ENCODE measurements at regions not wholly inside any gene's neighbourhood (a gene's known extent, or its start where the extent isn't known, plus 50 kb on each side); places are given as distances from the start of the nearest gene placed in this dataset.

GRCh38 chr18:47547539-47548202 lies 296.2 kb upstream of the SKOR2 start:
- no peak overlapping the region for H3K4me3 ChIP-seq
- TF ChIP-seq EZH2 (IDR thresholded peaks at IDR 0.05; ENCODE audit: borderline replicate concordance), result no peak
- TF ChIP-seq EZH2phosphoT487 (IDR thresholded peaks at IDR 0.05; ENCODE audit: low read depth, severe bottlenecking, unreplicated experiment), result no peak
- TF ChIP-seq CTCF (IDR thresholded peaks at IDR 0.05; ENCODE audit: poor library complexity), result no peak

GRCh38 chr18:47545613-47546012 lies 294.2 kb upstream of the SKOR2 start:
- H3K27ac ChIP-seq, result no peak overlapping the region
- H3K4me3 ChIP-seq, result no peak overlapping the region

More at GRCh38 chr18:47547539-47548202, 296.2 kb upstream of the SKOR2 start:
- Histone ChIP-seq H4K20me1 (ENCODE audit: insufficient read depth, poor library complexity, severe bottlenecking) (no peaks in the 10 kb centered on the region), H3K27me3 (no peaks in the 10 kb centered on the region), H3K9me3 (ENCODE audit: low read depth) (no peaks in the 10 kb centered on the region), H3K4me1 (ENCODE audit: insufficient read depth) (no peaks in the 10 kb centered on the region), H3K4me2 (no peak overlapping the region), H3K36me3 (replicated peaks; ENCODE audit: insufficient read depth, low read depth) (no peaks in the 10 kb centered on the region), H3K79me2 (no peaks in the 10 kb centered on the region), H3K9me2 (replicated peaks; ENCODE audit: insufficient read depth) (no peaks in the 10 kb centered on the region), H3K27ac (no peak overlapping the region), H2AFZ (no peak overlapping the region)
- 88% methylated on average over 6 of the region's 6 CpGs for WGBS (ENCODE audit: low lambda C conversion rate, missing lambda C conversion rate)
- no peak for DNase-seq (ENCODE audit: low spot score)

GRCh38 chr18:47543080-47543479 lies 291.6 kb upstream of the SKOR2 start:
- WGBS (ENCODE audit: low lambda C conversion rate, missing lambda C conversion rate), result 85% methylated on average over 3 of the region's 3 CpGs
- no peak for DNase-seq (ENCODE audit: low spot score)

More at GRCh38 chr18:47545613-47546012, 294.2 kb upstream of the SKOR2 start:
- no peaks in the 10 kb centered on the region for H3K9me3 ChIP-seq (ENCODE audit: low read depth)
- H3K27me3 ChIP-seq, result no peaks in the 10 kb centered on the region
- H4K20me1 ChIP-seq (ENCODE audit: insufficient read depth, poor library complexity, severe bottlenecking), result no peaks in the 10 kb centered on the region
- H3K4me2 ChIP-seq, result no peak overlapping the region
- no peak for DNase-seq (ENCODE audit: low spot score)
- no peaks in the 10 kb centered on the region for H3K4me1 ChIP-seq (ENCODE audit: insufficient read depth)
- 73% methylated on average over 6 of the region's 6 CpGs for WGBS (ENCODE audit: low lambda C conversion rate, missing lambda C conversion rate)
- no peak overlapping the region for H2AFZ ChIP-seq
- H3K9me2 ChIP-seq (replicated peaks; ENCODE audit: insufficient read depth), result no peaks in the 10 kb centered on the region
- H3K79me2 ChIP-seq, result no peaks in the 10 kb centered on the region
- TF ChIP-seq CTCF (IDR thresholded peaks at IDR 0.05; ENCODE audit: poor library complexity) (no peak), EZH2phosphoT487 (IDR thresholded peaks at IDR 0.05; ENCODE audit: low read depth, severe bottlenecking, unreplicated experiment) (no peak), EZH2 (IDR thresholded peaks at IDR 0.05; ENCODE audit: borderline replicate concordance) (no peak)
- no peaks in the 10 kb centered on the region for H3K36me3 ChIP-seq (replicated peaks; ENCODE audit: insufficient read depth, low read depth)

More at GRCh38 chr18:47543080-47543479, 291.6 kb upstream of the SKOR2 start:
- H4K20me1 ChIP-seq (ENCODE audit: insufficient read depth, poor library complexity, severe bottlenecking), result no peaks in the 10 kb centered on the region
- H3K79me2 ChIP-seq, result no peaks in the 10 kb centered on the region
- no peak overlapping the region for H3K4me2 ChIP-seq
- H3K36me3 ChIP-seq (replicated peaks; ENCODE audit: insufficient read depth, low read depth), result no peaks in the 10 kb centered on the region
- TF ChIP-seq CTCF (IDR thresholded peaks at IDR 0.05; ENCODE audit: poor library complexity), result no peak
- no peak for TF ChIP-seq EZH2 (IDR thresholded peaks at IDR 0.05; ENCODE audit: borderline replicate concordance)
- no peak for TF ChIP-seq EZH2phosphoT487 (IDR thresholded peaks at IDR 0.05; ENCODE audit: low read depth, severe bottlenecking, unreplicated experiment)
- H2AFZ ChIP-seq, result no peak overlapping the region
- no peak overlapping the region for H3K4me3 ChIP-seq
- H3K9me3 ChIP-seq (ENCODE audit: low read depth), result no peaks in the 10 kb centered on the region
- no peaks in the 10 kb centered on the region for H3K4me1 ChIP-seq (ENCODE audit: insufficient read depth)
- H3K27ac ChIP-seq, result no peak overlapping the region
- no peaks in the 10 kb centered on the region for H3K9me2 ChIP-seq (replicated peaks; ENCODE audit: insufficient read depth)
- no peaks in the 10 kb centered on the region for H3K27me3 ChIP-seq

All from hepatocyte (in vitro differentiated cells).